ENCODE measurements at regions not wholly inside any gene's neighbourhood (a gene's known extent, or its start where the extent isn't known, plus 50 kb on each side); places are given as distances from the start of the nearest gene placed in this dataset. TPM values are rescaled to one million over a fixed set of nuclear protein-coding genes. Genes with fewer than 3 reads are reported as not detected.

GRCh38 chr2:211302676-211303075 lies 746.3 kb downstream of the CPS1 start:
- Histone ChIP-seq H3K27me3 (ENCODE audit: low read length) (no peaks in the 10 kb centered on the region), H3K4me2 (ENCODE audit: low read depth, low read length, poor library complexity, severe bottlenecking) (no peak overlapping the region), H3K9ac (ENCODE audit: low read length) (no peak overlapping the region), H3K4me3 (ENCODE audit: low read length) (no peak overlapping the region), H3K4me1 (ENCODE audit: low read length) (no peaks in the 10 kb centered on the region), H3K9me2 (replicated peaks; ENCODE audit: insufficient read depth, low read length) (peaks cover 4% of the 10 kb centered on the region; the same call in 1 of the 2 replicates), H3K27ac (ENCODE audit: low read length) (no peak overlapping the region), H3K9me3 (ENCODE audit: low read length) (no peaks in the 10 kb centered on the region), H3K79me2 (ENCODE audit: low read length) (no peaks in the 10 kb centered on the region), H4K20me1 (ENCODE audit: insufficient read depth, low read depth, low read length) (no peaks in the 10 kb centered on the region), H2AFZ (ENCODE audit: low read length) (no peak overlapping the region), H3K36me3 (ENCODE audit: insufficient read depth, low read length) (no peaks in the 10 kb centered on the region)
- DNase-seq: no peak

GRCh38 chr2:211306929-211307328 lies 750.5 kb downstream of the CPS1 start:
- Histone ChIP-seq H3K9me3 (ENCODE audit: low read length) (no peaks in the 10 kb centered on the region), H3K79me2 (ENCODE audit: low read length) (no peaks in the 10 kb centered on the region), H3K4me2 (ENCODE audit: low read depth, low read length, poor library complexity, severe bottlenecking) (no peak overlapping the region), H4K20me1 (ENCODE audit: insufficient read depth, low read depth, low read length) (no peaks in the 10 kb centered on the region), H3K4me1 (ENCODE audit: low read length) (no peaks in the 10 kb centered on the region), H3K27me3 (ENCODE audit: low read length) (no peaks in the 10 kb centered on the region), H3K9ac (ENCODE audit: low read length) (no peak overlapping the region), H2AFZ (ENCODE audit: low read length) (no peak overlapping the region), H3K4me3 (ENCODE audit: low read length) (no peak overlapping the region), H3K27ac (ENCODE audit: low read length) (no peak overlapping the region), H3K36me3 (ENCODE audit: insufficient read depth, low read length) (no peaks in the 10 kb centered on the region), H3K9me2 (replicated peaks; ENCODE audit: insufficient read depth, low read length) (peaks cover 4% of the 10 kb centered on the region; the same call in 1 of the 2 replicates)
- no peak for DNase-seq

Small RNA genes lying in the stretch of these regions (small RNA-seq; reads per million reads assigned to genes)
- gene AC013404.1: not detected

Data from Karpas-422 (cell line).